ENCODE measurements at regions not wholly inside any gene's neighbourhood (a gene's known extent, or its start where the extent isn't known, plus 50 kb on each side); places are given as distances from the start of the nearest gene placed in this dataset.

DNA sequence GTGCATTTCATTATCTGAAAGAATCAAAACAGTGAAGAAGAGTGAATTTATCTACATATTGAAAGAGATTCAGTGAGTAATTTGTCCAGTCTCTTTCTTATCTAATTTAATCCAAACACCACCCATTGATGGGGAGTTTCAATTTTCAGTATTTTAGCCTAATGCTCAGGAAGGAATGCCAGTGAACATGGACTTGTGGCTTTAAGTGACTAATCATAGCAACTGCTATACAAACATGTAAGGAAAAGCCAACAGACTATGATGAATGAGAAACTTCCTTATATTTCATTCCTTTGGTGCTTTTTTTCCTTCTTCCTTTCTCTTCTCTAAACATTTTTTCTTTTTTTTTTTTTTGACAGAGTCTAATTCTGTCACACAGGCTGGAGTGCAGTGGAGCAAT is 885.8 kb downstream of the KCNJ2 start:
- no peaks in the 10 kb centered on the region for H3K4me1 ChIP-seq (ENCODE audit: insufficient read depth)
- TF ChIP-seq POLR2AphosphoS5 (IDR thresholded peaks at IDR 0.05; ENCODE audit: low read depth) (no peak), ZNF114 (CRISPR knock-in tag; IDR thresholded peaks at IDR 0.05) (no peak), JUNB (IDR thresholded peaks at IDR 0.05; ENCODE audit: unreplicated experiment) (no peak), NANOG (IDR thresholded peaks at IDR 0.05; ENCODE audit: borderline replicate concordance) (no peak)
- H3K4me1 Mint-ChIP-seq, result no peaks in the 10 kb centered on the region

DNA sequence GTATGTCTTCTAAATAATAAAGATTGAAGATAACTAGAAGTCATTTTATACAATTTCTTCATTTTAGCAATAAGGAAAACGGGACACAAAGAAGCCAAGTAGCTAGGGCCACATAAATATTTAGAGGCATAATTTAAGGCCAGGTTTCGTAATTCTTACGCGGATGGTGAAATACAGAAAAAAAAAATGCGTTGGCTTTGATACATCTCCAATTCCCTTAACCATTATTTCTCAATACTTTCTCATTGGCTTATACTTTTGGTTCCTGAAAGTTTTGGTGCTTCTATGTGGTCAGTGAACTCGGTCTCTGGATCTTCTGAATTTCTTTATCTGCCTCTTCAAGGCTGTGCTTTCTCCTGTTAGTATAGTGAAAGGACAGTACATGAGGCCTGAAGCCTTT is 888.1 kb downstream of the KCNJ2 start:
- H3K36me3 Mint-ChIP-seq (ENCODE audit: low read depth), result peaks cover 7% of the 10 kb centered on the region; the same call in 1 of the 3 replicates
- no peak overlapping the region for H3K27ac Mint-ChIP-seq
- no peaks in the 10 kb centered on the region for H3K36me3 ChIP-seq (ENCODE audit: insufficient read depth)
- DNase-seq (ENCODE audit: low spot score), result no peak
- no peaks in the 10 kb centered on the region for H3K79me2 ChIP-seq (replicated peaks; ENCODE audit: insufficient read depth)
- H4K20me1 ChIP-seq (replicated peaks; ENCODE audit: insufficient read depth), result no peaks in the 10 kb centered on the region
- H3K9me3 Mint-ChIP-seq, result peaks cover 15% of the 10 kb centered on the region; the same call in 2 of the 3 replicates
- no peak overlapping the region for H2AFZ ChIP-seq
- no peak for TF ChIP-seq JUNB (IDR thresholded peaks at IDR 0.05; ENCODE audit: unreplicated experiment)
- no peaks in the 10 kb centered on the region for H3K27me3 ChIP-seq (ENCODE audit: insufficient read depth)
- H3F3A ChIP-seq (replicated peaks; ENCODE audit: low read depth), result no peaks in the 10 kb centered on the region
- no peak overlapping the region for H3K4me3 ChIP-seq
- no peaks in the 10 kb centered on the region for H3K4me1 Mint-ChIP-seq
- H3K27ac ChIP-seq (ENCODE audit: low read depth), result no peak overlapping the region
- no peak overlapping the region for H3K4me2 ChIP-seq
- no peaks in the 10 kb centered on the region for H3K27me3 Mint-ChIP-seq (ENCODE audit: insufficient read depth, low read depth, poor library complexity)
- H3K4me3 Mint-ChIP-seq, result no peak overlapping the region
- ATAC-seq, result no peak
- H3K4me1 ChIP-seq (ENCODE audit: insufficient read depth), result no peaks in the 10 kb centered on the region
- peaks cover 5% of the 10 kb centered on the region; the same call in 1 of the 2 replicates for H3K9me2 ChIP-seq (ENCODE audit: insufficient read depth)

More for the DNA sequence above, 885.8 kb downstream of the KCNJ2 start:
- no peak for DNase-seq (ENCODE audit: low spot score)
- Histone ChIP-seq H3F3A (replicated peaks; ENCODE audit: low read depth) (no peaks in the 10 kb centered on the region), H3K79me2 (replicated peaks; ENCODE audit: insufficient read depth) (no peaks in the 10 kb centered on the region), H3K27me3 (ENCODE audit: insufficient read depth) (no peaks in the 10 kb centered on the region), H3K36me3 (ENCODE audit: insufficient read depth) (no peaks in the 10 kb centered on the region), H3K4me2 (no peak overlapping the region), H3K9me2 (ENCODE audit: insufficient read depth) (no peaks in the 10 kb centered on the region), H3K27ac (ENCODE audit: low read depth) (no peak overlapping the region), H2AFZ (no peak overlapping the region), H3K4me3 (no peak overlapping the region), H4K20me1 (replicated peaks; ENCODE audit: insufficient read depth) (no peaks in the 10 kb centered on the region)
- H3K27me3 Mint-ChIP-seq (ENCODE audit: insufficient read depth, low read depth, poor library complexity), result no peaks in the 10 kb centered on the region
- no peak overlapping the region for H3K27ac Mint-ChIP-seq
- H3K36me3 Mint-ChIP-seq (ENCODE audit: low read depth), result 0 out of 3 replicates have a peak, but pooled peaks cover under 1% of the 10 kb centered on the region
- peaks cover 5% of the 10 kb centered on the region; the same call in 2 of the 3 replicates for H3K9me3 Mint-ChIP-seq
- ATAC-seq, result no peak
- H3K4me3 Mint-ChIP-seq, result no peak overlapping the region

DNA sequence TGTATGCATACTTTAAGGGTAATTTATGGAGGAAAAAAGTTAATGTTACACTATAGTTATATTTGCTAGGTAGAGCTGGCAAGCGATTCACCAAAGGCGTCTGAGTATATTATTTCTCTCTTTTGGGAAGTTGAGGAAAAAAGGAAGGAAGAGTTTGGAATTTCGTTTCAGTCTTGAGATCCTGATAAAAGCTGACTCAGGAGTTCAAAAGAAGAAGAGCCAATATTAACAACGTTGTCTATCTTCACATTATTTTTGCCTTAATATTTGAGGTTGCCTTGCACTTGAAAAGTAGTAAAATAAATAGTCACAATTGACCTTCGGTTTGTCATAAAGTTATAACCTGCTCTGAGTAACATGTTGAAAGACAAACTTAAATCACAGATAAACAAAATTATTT is 888.6 kb downstream of the KCNJ2 start:
- H3K4me2 ChIP-seq, result no peak overlapping the region
- H3K27me3 ChIP-seq (ENCODE audit: insufficient read depth), result no peaks in the 10 kb centered on the region
- H4K20me1 ChIP-seq (replicated peaks; ENCODE audit: insufficient read depth), result no peaks in the 10 kb centered on the region
- H3K36me3 ChIP-seq (ENCODE audit: insufficient read depth), result no peaks in the 10 kb centered on the region
- H3K9me2 ChIP-seq (ENCODE audit: insufficient read depth), result peaks cover 5% of the 10 kb centered on the region; the same call in 1 of the 2 replicates
- H3K4me3 ChIP-seq, result no peak overlapping the region
- Mint-ChIP-seq H3K4me1 (no peaks in the 10 kb centered on the region), H3K4me3 (no peak overlapping the region), H3K27me3 (ENCODE audit: insufficient read depth, low read depth, poor library complexity) (no peaks in the 10 kb centered on the region), H3K36me3 (ENCODE audit: low read depth) (peaks cover 7% of the 10 kb centered on the region; the same call in 1 of the 3 replicates), H3K9me3 (peaks cover 15% of the 10 kb centered on the region; the same call in 2 of the 3 replicates), H3K27ac (no peak overlapping the region)
- TF ChIP-seq ZNF331 (CRISPR knock-in tag; IDR thresholded peaks at IDR 0.05; ENCODE audit: low read depth) (no peak), ZNF114 (CRISPR knock-in tag; IDR thresholded peaks at IDR 0.05) (no peak), EZH2 (IDR thresholded peaks at IDR 0.05; ENCODE audit: low read depth, unreplicated experiment) (no peak), CREB1 (CRISPR knock-in tag; IDR thresholded peaks at IDR 0.05; ENCODE audit: low read depth) (no peak), NANOG (IDR thresholded peaks at IDR 0.05; ENCODE audit: borderline replicate concordance) (no peak), STAT1 (IDR thresholded peaks at IDR 0.05; ENCODE audit: unreplicated experiment) (no peak)
- H3K27ac ChIP-seq (ENCODE audit: low read depth), result no peak overlapping the region
- no peaks in the 10 kb centered on the region for H3K4me1 ChIP-seq (ENCODE audit: insufficient read depth)
- no peak overlapping the region for H2AFZ ChIP-seq
- H3K79me2 ChIP-seq (replicated peaks; ENCODE audit: insufficient read depth), result no peaks in the 10 kb centered on the region
- H3F3A ChIP-seq (replicated peaks; ENCODE audit: low read depth), result no peaks in the 10 kb centered on the region
- DNase-seq (ENCODE audit: low spot score) (no peak), ATAC-seq (no peak)

All from GM23338 (cell line).